Lower leg skin (tissue), 3 donors: ENCODE measurements at regions not wholly inside any gene's neighbourhood (a gene's known extent, or its start where the extent isn't known, plus 50 kb on each side); places are given as distances from the start of the nearest gene placed in this dataset.

ENCODE experiments used
- CTCF ChIP-seq, 3 donors: fragments of 450-650 bp; IDR thresholded peaks; one replicate each; pipeline ENCODE4 v1.5.1; 2016; ENCODE audit warnings: antibody characterized with exemption in 3 of 3, mild to moderate bottlenecking in 3 of 3, moderate library complexity in 2 of 3
- POLR2A ChIP-seq, 2 donors: fragments of 450-650 bp; IDR thresholded peaks; one replicate each; pipeline ENCODE4 v1.6.1; 2016 to 2017; ENCODE audit warnings: antibody characterized with exemption in 2 of 2, mild to moderate bottlenecking in 1 of 2, moderate library complexity in 1 of 2

DNA sequence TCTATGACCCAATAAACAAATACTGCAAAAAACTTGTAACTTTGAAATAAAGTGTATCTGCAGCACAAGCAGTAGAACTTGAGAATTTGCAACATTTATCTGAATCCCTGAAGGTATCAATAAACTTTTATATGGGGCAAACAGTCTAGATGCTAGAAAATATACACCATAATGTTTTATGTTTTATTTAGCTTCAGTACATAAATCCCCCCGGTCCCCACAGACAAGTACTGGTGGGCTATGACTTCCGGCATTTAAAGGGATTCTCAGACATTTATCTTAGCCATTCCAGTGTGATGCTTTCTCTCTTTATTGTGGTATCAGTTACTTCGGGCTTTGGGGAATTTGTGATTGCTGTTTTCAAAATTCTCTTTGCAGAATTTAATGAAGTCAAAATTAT lies 390.4 kb downstream of the SIPA1L2 start:
- TF ChIP-seq CTCF (IDR thresholded peaks at IDR 0.05) (no peak), POLR2A (IDR thresholded peaks at IDR 0.05) (no peak)
